Head of caudate nucleus (tissue), 42 donors: ENCODE measurements at regions not wholly inside any gene's neighbourhood (a gene's known extent, or its start where the extent isn't known, plus 50 kb on each side); places are given as distances from the start of the nearest gene placed in this dataset.

Experiments
- DNase-seq, 42 donors: peaks; one replicate each; pipeline versions ENCODE4 v3.0.0 to v3.0.0-alpha.2; 2020 to 2021; ENCODE audit warnings: mixed read lengths in 7 of 42
- intact Hi-C: fragments of 100-400 bp; cut with DNase I; formaldehyde crosslinking; loops from one replicate; pipeline ENCODE4 v1.15.0; 2022

DNA sequence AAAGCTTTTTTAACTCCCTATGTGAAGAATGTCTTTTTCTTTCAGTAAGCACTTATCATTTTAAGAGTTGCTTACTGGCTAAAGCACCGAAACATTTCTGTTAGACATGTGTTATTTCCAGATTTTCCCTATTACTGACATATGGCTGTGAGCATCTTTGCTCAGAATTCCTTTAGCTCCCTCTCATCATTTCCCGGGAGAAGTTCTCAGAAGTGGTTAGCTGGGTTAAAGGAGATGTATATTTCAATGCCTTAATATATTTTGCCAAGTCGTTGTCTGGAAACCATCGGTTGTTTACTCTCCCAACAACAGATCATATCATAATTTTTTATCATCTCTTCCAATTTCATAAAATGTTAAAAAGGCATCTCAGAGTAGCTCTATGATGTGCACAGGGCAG is 396.5 kb downstream of the OCA2 start:
- intact Hi-C loops, result no loop called here
- no peak for DNase-seq

DNA sequence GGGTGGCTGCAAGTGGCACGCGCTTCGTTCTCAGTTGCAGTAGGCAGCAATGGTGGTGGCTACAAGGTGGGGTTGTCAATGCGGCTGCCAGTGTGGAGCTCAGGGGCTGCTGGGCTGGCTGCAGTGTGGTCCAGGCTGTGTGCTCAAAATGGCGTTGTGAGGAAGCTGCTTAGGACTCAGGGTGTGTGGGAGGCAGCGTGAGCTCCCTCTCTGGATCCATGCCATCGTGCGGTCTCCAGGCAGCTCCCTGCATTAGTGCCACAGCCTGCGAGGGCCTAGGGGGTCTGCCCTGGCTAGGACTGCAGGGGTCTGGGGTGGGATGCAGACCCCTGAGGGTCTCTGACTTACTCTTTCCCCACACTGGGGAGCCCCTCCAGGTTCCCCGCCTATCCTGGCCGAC is 397.2 kb downstream of the OCA2 start:
- DNase-seq, result no peak
- intact Hi-C loops, result no loop called here

DNA sequence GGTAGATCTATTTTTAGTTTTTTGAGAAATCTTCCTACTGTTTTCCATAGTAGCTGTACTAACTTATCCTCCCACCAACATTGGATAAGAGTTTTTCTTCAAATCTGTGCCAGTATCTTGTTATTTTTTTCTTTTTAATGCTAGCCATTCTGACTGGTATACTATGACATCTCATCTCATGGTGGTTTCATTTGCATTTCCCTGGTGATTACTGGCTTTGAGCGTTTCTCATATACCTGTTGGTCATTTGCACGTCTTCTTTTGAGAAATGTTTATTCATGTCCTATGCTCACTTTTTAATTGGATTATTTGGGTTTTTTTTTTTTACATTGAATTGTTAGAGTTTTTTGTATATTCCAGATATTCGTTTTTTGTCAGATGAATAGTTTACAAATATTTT is 398.1 kb downstream of the OCA2 start:
- no peak for DNase-seq
- intact Hi-C loops, result no loop called here

DNA sequence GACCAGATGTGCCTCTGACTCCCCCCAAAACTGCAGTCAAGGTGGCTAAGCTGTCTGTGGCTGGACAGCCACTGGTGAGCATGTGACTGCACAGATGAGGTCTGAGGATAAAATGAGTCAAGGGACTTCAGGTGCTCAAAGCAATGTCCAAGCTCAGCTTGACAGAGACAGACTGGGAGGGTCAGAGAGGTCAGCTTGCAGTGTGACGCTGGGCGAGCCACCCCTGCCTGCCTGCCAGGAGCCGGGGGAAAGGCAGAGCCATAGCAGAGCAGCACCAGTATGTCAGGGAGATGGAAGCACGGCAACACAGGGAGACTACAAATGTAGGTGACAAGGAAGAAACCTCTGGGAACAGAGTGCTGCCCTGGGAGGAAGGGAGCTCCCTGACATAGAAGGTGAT is 399.4 kb downstream of the OCA2 start:
- DNase-seq, result no peak
- intact Hi-C loops, result no loop called here

DNA sequence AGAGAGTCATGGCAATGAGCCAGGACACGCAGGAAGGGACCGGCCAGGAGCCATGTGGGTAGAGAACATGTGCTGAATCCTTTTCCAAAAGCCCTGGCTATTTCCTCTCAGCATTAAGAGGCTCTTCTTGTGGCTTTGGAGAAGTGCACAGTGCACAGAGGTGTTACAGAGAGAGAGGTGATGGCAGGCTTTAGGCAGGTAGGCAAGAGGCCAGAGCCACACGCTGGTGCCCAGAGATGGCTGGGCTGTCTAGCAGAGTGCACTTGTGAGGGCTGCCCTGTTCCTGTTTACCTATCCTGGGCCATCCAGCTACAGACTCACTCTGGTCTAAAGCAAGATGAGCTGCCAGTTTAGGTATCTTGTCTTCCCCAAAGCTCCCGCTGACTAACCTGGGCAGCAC is 402.6 kb downstream of the OCA2 start:
- DNase-seq, result no peak
- intact Hi-C loops, result no loop called here

GRCh38 chr15:27695726-27696125 is 403.4 kb downstream of the OCA2 start:
- no peak for DNase-seq
- intact Hi-C loops, result no loop called here

DNA sequence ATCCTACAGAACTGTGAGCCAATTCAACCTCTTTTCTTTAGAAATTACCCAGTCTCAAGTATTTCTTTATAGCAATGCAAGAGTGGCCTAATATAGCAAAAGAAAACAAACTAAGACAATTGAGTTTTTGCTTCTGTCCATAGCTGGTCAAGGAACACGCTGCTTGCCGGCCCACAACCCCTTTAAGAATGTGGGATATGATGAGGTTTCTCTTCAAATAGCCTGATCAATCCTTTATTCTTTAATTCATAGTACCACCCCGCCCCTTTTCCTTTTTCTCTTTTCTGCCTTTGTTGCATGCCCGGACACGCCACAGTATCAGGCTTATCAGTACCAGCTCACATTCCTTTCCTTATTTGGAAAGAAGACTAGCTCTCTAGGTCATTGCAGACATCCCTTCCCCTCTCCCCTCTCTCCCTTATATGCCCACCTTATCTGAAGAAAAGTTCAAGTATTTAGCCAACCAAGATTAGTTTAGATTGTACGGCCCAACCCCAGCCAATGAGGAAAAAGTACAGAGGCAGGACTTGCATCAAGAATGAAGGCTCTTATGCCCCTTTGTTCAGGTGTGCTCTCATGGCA is 404.5 kb downstream of the OCA2 start:
- intact Hi-C loops, result no loop called here
- DNase-seq, result no peak

DNA sequence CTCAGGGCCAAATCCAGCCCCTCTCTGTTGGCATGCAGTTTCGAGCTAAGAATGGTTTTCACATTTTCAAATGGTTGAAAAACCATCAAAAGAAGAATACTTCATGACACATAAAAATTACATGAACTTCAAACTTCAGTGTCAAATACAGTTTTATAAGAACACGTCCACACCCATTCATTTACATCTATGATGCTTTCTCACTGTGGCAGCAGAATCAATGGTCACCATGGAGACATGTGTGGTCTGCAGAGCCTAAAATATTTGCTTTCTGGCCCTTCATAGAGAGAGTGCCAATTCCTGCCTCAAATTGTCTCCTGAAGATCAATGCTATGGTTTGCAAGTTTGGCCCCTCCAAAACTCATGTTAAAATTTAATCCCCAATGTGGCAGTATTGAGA is 405.8 kb downstream of the OCA2 start:
- no peak for DNase-seq
- intact Hi-C loops, result no loop called here

DNA sequence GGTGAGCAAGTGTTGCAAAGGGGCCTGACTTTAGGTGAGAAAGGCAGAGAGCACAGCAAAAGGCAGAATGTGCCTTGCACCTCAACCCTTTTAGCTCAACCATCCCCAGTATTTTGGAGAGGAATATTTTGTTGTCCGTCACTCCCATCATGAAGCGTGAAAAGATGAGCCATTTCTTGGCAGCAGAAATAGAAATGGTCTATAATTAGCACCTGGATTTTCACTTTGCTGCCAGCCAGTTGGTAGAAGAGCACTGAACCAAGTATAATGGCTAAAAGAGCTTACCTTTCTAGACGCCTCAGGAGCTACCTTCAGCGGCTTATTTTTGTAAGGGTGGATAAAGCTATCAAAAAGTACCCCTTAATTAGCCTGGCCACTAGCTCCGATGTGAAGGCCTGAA is 406.7 kb downstream of the OCA2 start:
- no peak for DNase-seq
- intact Hi-C loops, result no loop called here

GRCh38 chr15:27690290-27690689 is 408.8 kb downstream of the OCA2 start:
- intact Hi-C loops, result no loop called here
- DNase-seq, result no peak

DNA sequence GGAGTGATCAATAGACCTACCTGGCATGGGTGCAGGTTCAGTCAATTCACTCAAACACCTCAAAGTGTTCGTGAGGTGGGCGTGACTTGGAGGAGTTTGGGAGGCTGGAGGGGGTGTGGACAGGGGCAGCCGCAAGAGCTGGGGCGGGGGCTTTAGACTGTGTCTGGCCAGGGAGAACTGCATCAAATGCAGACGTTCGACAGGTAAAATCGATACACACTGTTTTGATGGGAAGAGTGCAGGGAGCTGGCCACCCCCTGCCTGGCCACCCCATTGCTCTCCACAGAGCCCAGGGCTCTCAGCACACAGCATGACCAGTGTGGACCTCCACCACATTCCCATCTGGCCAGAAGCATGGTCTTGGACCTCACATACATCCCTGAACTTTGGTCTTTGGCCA is 412.1 kb downstream of the OCA2 start:
- intact Hi-C loops, result no loop called here

GRCh38 chr15:27686369-27686768 is 412.7 kb downstream of the OCA2 start:
- intact Hi-C loops, result no loop called here
- no peak for DNase-seq

More for the DNA sequence above, 412.1 kb downstream of the OCA2 start:
- DNase-seq, result peak in 2 of 42 donors; percentile 10 to 24

DNA sequence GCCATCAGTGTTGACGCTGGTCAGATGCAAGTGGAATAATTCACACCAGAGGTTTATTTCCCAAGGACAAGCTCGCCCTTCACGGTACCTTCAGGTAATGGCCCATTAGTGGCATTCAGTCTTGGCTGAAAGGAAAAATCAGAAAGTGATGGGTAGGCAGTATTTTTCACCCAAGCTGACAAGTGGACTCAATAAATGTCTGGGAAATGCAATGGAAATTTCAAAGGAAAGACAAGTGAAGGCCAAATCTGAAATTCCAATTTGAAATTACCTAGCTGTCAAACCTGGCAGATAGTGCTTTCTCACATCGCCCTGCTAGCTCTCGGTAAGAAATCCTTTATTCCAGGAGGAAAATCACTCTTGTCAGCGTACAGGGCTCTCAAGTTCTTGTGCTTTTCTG is 413.5 kb downstream of the OCA2 start:
- DNase-seq, result no peak
- intact Hi-C loops, result no loop called here

- intact Hi-C loops, result no loop called here
Measured at GRCh38 chr15:27683121-27683520, 416.0 kb downstream of the OCA2 start.

DNA sequence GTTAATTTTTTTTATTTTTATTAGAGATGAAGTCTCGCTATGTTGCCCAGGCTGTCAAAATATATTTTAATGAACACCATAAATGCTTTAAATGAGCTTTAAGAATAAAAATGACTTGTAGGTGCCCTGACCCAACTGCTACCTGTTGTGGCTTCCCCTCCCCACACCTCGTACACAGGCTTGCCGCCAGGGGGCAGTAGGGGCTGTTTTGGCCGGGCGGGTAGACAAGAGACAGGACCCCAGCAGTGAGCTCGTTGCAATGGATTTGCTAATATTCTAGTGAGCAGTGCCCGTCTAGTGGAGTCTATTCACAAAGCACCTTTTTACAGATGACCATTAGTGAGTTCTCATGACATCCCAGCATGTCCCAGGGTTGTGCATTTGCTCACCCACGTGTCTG is 418.1 kb downstream of the OCA2 start:
- DNase-seq, result peak in 2 of 42 donors; percentile 15 to 43
- intact Hi-C loops, result no loop called here

More at GRCh38 chr15:27683121-27683520, 416.0 kb downstream of the OCA2 start:
- DNase-seq, result peak in 11 of 42 donors; percentile 17 to 45 (median 30)

DNA sequence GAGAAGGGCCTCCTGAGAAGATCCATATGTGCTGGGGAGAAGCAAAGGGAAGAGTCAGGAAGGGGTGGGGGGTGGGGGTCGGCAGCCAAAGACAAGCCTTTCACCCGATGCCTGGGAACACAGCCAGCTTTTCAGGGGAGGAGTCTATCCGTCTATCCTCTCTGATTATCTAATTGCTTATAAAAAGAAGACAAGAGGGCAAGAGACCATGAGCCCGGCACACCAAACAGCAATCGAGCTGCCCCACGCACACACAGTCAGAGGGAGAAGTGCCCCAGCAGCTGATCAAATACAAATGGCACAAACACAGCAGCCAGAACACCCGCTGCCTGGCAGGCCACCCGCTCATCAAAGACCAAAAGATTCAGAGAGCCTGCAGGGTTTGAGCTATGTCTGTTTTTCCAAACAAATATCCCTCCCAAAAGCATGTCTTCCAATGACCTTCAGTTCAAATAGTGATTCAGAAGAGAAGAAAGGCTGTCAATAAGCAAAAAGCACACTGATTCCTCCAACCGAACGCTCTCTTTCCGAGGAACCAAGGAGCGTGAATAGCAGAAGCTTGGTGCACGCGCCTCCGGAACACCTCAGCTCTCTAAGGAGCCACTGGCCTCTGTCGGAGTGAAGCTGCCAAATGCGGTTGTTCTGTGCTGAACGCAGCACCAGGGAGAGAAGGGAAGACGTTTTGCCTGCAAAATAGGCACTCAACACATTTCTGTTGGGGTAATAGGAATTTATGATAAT is 419.2 kb downstream of the OCA2 start:
- intact Hi-C loops, result no loop called here
- DNase-seq, result peak in 8 of 42 donors; percentile 17 to 44 (median 33)

- no peak for DNase-seq
- intact Hi-C loops, result no loop called here
Measured at GRCh38 chr15:27679203-27679602, 419.9 kb downstream of the OCA2 start.

DNA sequence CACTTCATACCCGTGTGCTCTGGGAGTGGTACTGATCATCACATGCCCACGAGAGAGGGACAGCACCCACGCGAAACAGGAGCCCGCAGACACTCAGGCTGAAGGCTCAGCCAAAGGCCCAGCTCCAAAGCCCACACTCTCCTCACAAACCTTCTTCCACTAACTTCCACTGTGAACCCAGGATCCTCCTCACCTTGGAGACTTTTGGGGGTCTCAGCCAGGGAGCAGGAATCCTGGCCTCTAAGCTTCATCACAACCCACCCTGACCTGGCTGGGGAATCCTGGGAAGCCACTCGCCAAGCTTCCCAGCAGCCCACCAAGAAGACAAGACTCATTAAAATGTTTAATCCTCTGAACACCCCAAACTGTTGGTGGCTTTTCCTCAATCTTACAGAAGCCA is 421.2 kb downstream of the OCA2 start:
- intact Hi-C loops, result no loop called here

GRCh38 chr15:27676647-27677046 is 422.5 kb downstream of the OCA2 start:
- intact Hi-C loops, result no loop called here
- DNase-seq, result peak in 2 of 42 donors; percentile 16 to 32

More for the DNA sequence above, 421.2 kb downstream of the OCA2 start:
- DNase-seq, result peak in 1 of 42 donors; percentile 16

- intact Hi-C loops, result no loop called here
- DNase-seq, result peak in 2 of 42 donors; percentile 15 to 37
Measured at GRCh38 chr15:27675571-27675970, 423.5 kb downstream of the OCA2 start.

DNA sequence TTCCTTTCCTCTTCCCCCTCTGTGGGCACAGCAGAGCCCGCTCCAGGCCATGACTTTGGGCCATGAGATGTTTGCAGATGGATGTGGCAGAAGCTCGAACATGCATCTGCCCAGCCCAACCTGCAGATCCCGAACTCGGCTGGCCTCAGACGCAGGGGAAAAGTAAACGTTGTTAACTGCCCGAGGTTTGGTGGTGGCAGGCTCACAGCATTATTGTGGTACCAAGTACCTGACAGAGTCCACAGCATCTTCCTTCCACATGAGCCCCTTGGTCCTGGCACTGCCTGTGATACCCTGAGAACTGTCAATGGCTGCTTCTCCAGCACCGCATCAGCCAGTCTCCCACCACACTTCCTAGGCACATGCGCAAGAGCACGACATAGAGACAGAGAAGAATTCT is 424.3 kb downstream of the OCA2 start:
- DNase-seq, result peak in 2 of 42 donors; percentile 10 to 35
- intact Hi-C loops, result no loop called here
